Osteoblast (primary cell): ENCODE measurements at regions not wholly inside any gene's neighbourhood (a gene's known extent, or its start where the extent isn't known, plus 50 kb on each side); places are given as distances from the start of the nearest gene placed in this dataset.

Experiments used
- DNase-seq: peaks from one replicate; pipeline ENCODE4 v3.0.0; 2011; ENCODE audit warnings: low spot score, mixed read lengths; ENCODE audit not compliant: insufficient read length; ENCODE audit errors: missing footprints
- H2AFZ ChIP-seq: 2 replicates; pipeline ENCODE4 v1.6.0; 2011; ENCODE audit warnings: mild to moderate bottlenecking, low read length
- H3K27ac ChIP-seq: 2 replicates; pipeline ENCODE4 v1.5.1; 2011; ENCODE audit warnings: mild to moderate bottlenecking, low read depth, low read length, moderate library complexity
- H3K27me3 ChIP-seq: 2 replicates; pipeline ENCODE4 v1.6.0; 2012; ENCODE audit warnings: mild to moderate bottlenecking, control low read depth, inconsistent platforms, low read length, moderate library complexity; ENCODE audit not compliant: insufficient read depth
- H3K36me3 ChIP-seq: 2 replicates; pipeline ENCODE4 v1.5.1; 2011; ENCODE audit warnings: mild to moderate bottlenecking, low read length, control low read depth, moderate library complexity; ENCODE audit not compliant: insufficient read depth
- H3K4me1 ChIP-seq: 2 replicates; pipeline ENCODE4 v1.5.1; 2011; ENCODE audit warnings: mild to moderate bottlenecking, low read length, control low read depth, moderate library complexity; ENCODE audit not compliant: insufficient read depth
- H3K4me2 ChIP-seq: 2 replicates; pipeline ENCODE4 v1.6.0; 2011; ENCODE audit warnings: mild to moderate bottlenecking, low read length; ENCODE audit not compliant: insufficient read depth
- H3K4me3 ChIP-seq: fragments of 200-600 bp; sonication (generic); 3 replicates; pipeline ENCODE4 v1.5.1; 2012; ENCODE audit warnings: mild to moderate bottlenecking, low read length, inconsistent platforms; ENCODE audit not compliant: insufficient read depth
- H3K79me2 ChIP-seq: 2 replicates; pipeline ENCODE4 v1.6.0; 2012; ENCODE audit warnings: mild to moderate bottlenecking, low read length, control low read depth, inconsistent platforms; ENCODE audit not compliant: insufficient read depth
- H3K9me3 ChIP-seq: 2 replicates; pipeline ENCODE4 v1.5.1; 2011; ENCODE audit warnings: low read depth, low read length, control low read depth
- H4K20me1 ChIP-seq: 2 replicates; pipeline ENCODE4 v1.6.0; 2012; ENCODE audit warnings: mild to moderate bottlenecking, low read length, control low read depth; ENCODE audit not compliant: insufficient read depth
- CTCF ChIP-seq: IDR thresholded peaks from 2 replicates; pipeline ENCODE4 v1.5.1; 2011; ENCODE audit warnings: mild to moderate bottlenecking, low read depth, low read length, moderate library complexity; ENCODE audit errors: extremely low read depth

- Histone ChIP-seq H3K4me1 (no peaks in the 10 kb centered on the region), H3K27me3 (peaks cover 6% of the 10 kb centered on the region), H3K9me3 (no peaks in the 10 kb centered on the region), H3K4me3 (no peak overlapping the region), H3K4me2 (no peak overlapping the region), H3K79me2 (no peaks in the 10 kb centered on the region), H3K36me3 (no peaks in the 10 kb centered on the region), H2AFZ (no peak overlapping the region), H3K27ac (no peak overlapping the region), H4K20me1 (no peaks in the 10 kb centered on the region)
- no peak for DNase-seq
- no peak for TF ChIP-seq CTCF
Observed at GRCh38 chrX:39915081-39915480, 182.7 kb downstream of the BCOR start.

- peaks cover 11% of the 10 kb centered on the region for H3K27me3 ChIP-seq
- H3K4me3 ChIP-seq, result no peak overlapping the region
- H3K79me2 ChIP-seq, result no peaks in the 10 kb centered on the region
- H3K36me3 ChIP-seq, result no peaks in the 10 kb centered on the region
- no peak for DNase-seq
- no peak overlapping the region for H3K27ac ChIP-seq
- H4K20me1 ChIP-seq, result no peaks in the 10 kb centered on the region
- H2AFZ ChIP-seq, result no peak overlapping the region
- H3K4me2 ChIP-seq, result no peak overlapping the region
- H3K4me1 ChIP-seq, result no peaks in the 10 kb centered on the region
- no peaks in the 10 kb centered on the region for H3K9me3 ChIP-seq
- no peak for TF ChIP-seq CTCF
Observed at GRCh38 chrX:39915596-39915995, 182.2 kb downstream of the BCOR start.

GRCh38 chrX:39921838-39922237 is 175.9 kb downstream of the BCOR start:
- TF ChIP-seq CTCF, result no peak
- H3K4me1 ChIP-seq, result no peaks in the 10 kb centered on the region
- no peak overlapping the region for H3K4me3 ChIP-seq
- no peak for DNase-seq
- no peak overlapping the region for H2AFZ ChIP-seq
- no peaks in the 10 kb centered on the region for H4K20me1 ChIP-seq
- H3K79me2 ChIP-seq, result no peaks in the 10 kb centered on the region
- H3K27ac ChIP-seq, result no peak overlapping the region
- no peak overlapping the region for H3K4me2 ChIP-seq
- H3K27me3 ChIP-seq, result peaks cover 15% of the 10 kb centered on the region
- no peaks in the 10 kb centered on the region for H3K9me3 ChIP-seq
- no peaks in the 10 kb centered on the region for H3K36me3 ChIP-seq

- Histone ChIP-seq H2AFZ (no peak overlapping the region), H3K4me3 (no peak overlapping the region), H3K27ac (no peak overlapping the region), H3K4me1 (no peaks in the 10 kb centered on the region), H3K36me3 (no peaks in the 10 kb centered on the region), H3K9me3 (no peaks in the 10 kb centered on the region), H3K27me3 (peaks cover 15% of the 10 kb centered on the region), H3K4me2 (no peak overlapping the region), H3K79me2 (no peaks in the 10 kb centered on the region), H4K20me1 (no peaks in the 10 kb centered on the region)
- no peak for DNase-seq
- TF ChIP-seq CTCF, result no peak
Observed at GRCh38 chrX:39922488-39922887, 175.3 kb downstream of the BCOR start.
